ENCODE measurements at regions not wholly inside any gene's neighbourhood (a gene's known extent, or its start where the extent isn't known, plus 50 kb on each side); places are given as distances from the start of the nearest gene placed in this dataset.

DNA sequence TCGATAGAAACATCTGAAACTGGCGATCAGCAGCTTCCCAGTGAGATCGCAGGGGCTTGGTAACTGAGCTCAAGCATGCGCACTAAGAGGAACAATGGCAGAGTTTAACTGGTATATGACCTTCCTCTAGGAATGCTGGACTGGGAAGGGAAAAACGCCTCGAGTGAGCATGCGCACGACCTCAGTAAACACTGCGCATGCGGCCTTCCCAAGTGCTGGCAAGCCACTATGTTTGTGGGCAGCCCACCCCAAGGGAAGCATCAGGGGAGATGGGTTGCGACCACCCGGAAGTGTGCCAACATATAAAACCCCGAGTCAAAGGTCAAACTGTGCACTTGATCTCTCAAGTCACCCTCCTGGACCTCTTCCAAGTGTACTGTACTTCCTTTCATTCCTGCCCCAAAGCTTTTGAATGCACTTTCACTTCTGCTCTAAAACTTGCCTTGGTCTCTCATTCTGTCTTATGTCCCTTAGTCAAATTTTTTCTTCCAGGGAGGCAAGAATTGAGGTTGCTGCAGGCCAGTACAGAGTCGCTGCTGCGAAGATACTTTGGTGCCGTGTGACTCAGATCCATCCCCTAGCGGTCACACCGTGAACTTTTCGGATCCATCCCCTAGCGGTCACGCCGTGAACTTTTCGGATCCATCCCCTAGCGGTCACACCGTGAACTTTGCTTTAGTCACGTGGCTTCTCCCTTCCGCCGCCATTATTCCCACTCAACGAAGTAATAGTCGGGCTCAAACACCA, 243.3 kb downstream of the FAM43A start:
- DNase-seq (ENCODE audit: low read depth), result no peak

DNA sequence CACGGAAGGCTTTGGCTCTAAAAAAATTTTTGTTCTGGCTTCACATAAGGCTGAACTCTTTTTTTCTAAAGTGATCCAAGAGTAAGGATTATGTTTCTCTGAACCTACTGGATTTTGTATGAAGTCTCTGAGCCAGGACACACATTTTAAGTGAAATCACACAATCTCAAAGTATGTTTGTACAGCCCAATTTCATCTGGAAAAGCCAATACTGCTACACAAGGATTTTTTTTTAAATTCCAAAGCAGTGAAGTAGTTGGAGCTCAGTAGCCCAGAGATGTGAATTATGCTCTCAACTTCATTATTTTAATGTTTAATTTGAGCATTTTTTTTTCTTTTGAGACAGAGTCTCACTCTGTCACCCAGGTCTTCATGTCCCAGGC, 243.9 kb downstream of the FAM43A start:
- no peak for DNase-seq (ENCODE audit: low read depth)

DNA sequence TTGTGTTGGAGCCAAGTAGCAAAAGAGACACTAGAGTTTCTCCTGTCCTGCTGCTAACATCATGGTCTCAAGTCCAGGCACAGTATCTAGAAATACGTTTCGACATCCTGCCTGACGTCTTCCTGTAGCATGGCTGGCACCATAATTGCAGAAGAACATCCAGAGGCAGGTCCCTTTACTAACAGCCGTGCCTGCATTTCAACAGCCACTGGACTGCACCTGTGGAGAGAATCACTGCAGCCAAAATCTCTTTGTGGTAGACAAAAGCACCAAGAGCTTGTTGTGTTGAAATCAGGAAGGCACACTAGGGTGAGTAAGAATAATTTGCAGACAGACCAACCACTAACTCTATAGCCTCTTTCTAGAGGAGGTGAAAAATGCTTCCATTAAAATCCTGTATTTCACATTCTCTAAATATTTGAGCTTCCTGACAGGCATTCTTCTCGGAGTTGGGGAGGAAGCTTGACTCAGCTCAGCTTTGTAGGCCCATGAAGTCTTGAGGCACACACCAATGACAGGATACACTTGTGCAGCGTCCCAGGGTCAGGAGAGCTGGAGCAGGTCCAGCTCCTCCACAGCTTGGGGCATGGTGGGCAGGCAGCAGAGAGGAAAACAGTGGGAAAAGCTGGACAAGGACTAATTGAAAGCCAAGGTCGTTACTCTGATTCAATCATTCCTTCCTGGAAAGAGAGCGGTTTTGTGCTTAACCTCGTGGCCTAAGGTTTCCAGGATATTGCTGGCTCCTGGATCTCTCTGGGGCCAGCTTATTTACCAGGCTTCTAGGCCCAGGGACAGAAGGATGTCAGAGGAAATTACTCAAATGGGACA, 244.9 kb downstream of the FAM43A start:
- no peak for DNase-seq (ENCODE audit: low read depth)

GRCh38 chr3:194931347-194931746, 245.7 kb downstream of the FAM43A start:
- DNase-seq (ENCODE audit: low read depth), result no peak

GRCh38 chr3:194931865-194932264, 246.2 kb downstream of the FAM43A start:
- no peak for DNase-seq (ENCODE audit: low read depth)

- no peak for DNase-seq (ENCODE audit: low read depth)
Observed at GRCh38 chr3:194933465-194933864, 247.8 kb downstream of the FAM43A start.

GRCh38 chr3:194935061-194935460, 249.4 kb downstream of the FAM43A start:
- no peak for DNase-seq (ENCODE audit: low read depth)

GRCh38 chr3:194935632-194936470, 250.2 kb downstream of the FAM43A start:
- DNase-seq (ENCODE audit: low read depth), result no peak

- DNase-seq (ENCODE audit: low read depth), result no peak
Observed at GRCh38 chr3:194936659-194937058, 251.0 kb downstream of the FAM43A start.

DNA sequence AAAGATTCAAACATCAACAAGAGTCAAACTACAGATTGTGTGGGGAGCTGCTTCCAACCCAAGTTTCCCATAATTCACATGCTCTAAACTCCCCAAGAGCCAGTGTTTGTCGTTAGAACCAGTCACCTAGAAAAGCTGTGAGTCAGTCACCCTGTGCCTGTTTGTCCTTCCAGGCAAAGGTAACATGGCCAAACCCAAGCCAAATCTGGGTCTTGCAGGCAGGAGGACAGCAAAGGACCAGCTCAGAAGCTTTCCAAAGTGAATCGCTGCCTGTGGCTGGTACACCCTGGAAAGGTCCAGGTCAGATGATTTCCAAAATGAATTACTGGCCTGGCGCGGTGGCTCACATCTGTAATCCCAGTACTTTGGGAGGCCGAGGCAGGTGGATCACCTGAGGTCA, 251.5 kb downstream of the FAM43A start:
- no peak for DNase-seq (ENCODE audit: low read depth)

GRCh38 chr3:194937882-194938321, 252.2 kb downstream of the FAM43A start:
- no peak for DNase-seq (ENCODE audit: low read depth)

- no peak for DNase-seq (ENCODE audit: low read depth)
Observed at GRCh38 chr3:194938845-194939531, 253.3 kb downstream of the FAM43A start.

DNA sequence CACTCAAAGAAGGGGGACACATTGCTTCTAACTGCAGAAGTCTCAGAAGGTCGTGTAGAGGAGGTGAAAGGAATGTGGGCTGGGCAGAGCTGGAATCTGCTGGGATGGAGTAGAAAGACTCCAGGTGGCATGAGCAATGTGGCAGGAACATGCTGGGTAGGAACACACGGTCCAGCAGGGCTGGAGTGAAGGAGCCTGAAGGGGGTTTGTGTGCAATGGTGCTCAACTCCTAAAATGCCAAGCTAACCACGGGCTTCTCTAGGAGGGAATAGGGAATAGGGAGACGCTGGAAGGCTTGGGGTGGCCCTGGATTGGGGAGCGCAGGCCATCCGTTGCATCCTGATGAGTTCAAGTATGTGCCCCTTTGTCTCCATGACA, 253.8 kb downstream of the FAM43A start:
- no peak for DNase-seq (ENCODE audit: low read depth)

- no peak for DNase-seq (ENCODE audit: low read depth)
Observed at GRCh38 chr3:194939949-194940770, 254.5 kb downstream of the FAM43A start.

DNA sequence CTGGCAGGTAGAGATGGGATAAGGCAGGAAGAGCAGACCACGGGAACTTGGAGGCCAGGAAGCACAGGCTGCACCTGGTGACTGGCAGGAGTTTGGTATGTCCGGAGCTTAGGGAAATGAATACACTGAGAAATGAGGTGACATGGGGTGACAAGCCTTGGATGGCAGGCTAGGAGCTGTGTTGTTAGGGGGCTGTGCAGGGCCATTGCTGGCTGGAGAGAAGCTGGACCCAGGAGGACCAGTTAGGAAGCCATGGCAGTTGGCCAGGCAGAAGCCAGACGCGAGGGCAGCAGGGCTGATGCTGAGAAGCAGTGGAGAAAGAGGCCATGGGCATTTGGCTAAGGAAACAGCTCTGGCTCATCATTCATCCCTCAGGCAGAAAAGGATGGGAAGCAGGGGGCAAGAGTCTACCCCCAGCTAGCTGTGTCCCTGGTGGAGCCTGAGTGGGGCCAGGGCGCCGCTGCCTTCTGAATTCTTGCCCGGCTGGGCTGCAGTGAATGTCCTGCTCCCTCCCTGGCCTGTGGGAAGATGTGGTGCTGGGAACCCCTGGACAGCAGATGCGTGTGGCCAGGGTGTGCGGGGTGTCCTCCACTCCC, 255.8 kb downstream of the FAM43A start:
- no peak for DNase-seq (ENCODE audit: low read depth)

DNA sequence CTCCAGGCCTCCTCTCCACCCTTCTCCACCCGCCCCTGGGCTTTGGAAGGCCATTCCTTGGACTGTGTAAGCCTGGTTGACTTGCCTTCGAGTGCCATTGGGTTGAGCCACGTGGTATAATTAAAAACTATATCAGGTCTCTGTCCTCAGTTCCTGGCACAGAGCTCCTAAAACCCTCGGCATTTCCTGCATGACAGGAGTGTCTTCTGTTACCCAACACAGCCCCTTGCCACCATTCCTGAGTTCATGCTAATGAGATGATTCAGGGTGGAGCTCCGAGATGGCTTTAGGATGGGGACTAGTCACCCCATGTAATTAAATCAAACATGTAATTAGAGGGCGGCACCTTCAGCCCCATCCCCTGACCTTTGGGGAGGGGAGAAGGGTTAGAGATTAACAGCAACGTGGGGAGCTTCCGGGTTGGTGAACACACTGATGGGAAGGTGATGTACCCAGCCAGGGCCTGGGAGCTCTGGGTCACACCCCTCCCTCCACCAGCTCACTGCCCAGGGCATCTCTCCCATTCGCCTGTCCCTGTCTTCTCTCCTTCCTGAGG, 256.4 kb downstream of the FAM43A start:
- DNase-seq (ENCODE audit: low read depth), result no peak

DNA sequence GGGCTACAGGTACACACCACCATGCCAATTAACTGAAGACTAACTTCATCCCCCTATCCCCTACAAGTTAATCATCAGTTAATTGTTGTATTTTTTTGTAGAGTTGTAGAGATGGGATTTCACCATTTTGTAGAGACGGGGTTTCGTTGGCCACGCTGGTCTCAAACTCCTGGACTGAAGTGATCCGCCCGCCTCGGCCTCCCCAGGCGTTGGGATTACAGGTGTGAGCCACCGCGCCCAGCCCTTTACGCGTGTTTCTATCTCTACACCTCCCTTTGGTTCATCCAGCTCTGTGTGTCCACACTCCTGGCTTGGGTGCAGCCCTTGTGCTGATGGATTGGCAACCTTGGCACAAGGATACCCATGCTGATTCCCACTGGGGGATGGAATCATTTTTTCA, 258.8 kb downstream of the FAM43A start:
- no peak for DNase-seq (ENCODE audit: low read depth)

DNA sequence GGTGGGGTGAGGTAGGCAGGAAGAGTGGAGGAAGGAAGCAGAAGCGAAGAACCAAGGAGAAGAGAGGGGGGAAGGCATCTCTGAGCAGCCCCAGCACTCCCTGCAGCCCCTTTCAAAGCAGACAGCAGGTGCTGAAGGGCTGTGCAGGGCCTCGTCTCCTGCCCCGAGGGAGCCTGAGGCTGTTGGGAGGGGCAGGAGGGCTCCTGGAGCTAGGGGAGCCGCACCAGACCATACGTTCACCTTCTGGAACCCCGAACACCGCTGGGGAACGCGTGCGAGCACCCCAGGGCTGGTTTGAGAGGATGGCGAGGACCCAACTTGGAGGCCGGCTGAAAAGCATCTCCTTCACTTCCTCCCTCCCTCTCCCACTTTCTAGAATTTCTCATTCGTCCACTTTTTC, 259.8 kb downstream of the FAM43A start:
- no peak for DNase-seq (ENCODE audit: low read depth)

GRCh38 chr3:194946091-194946490, 260.4 kb downstream of the FAM43A start:
- DNase-seq (ENCODE audit: low read depth), result no peak

GRCh38 chr3:194949592-194949991, 263.9 kb downstream of the FAM43A start:
- no peak for DNase-seq (ENCODE audit: low read depth)
